Kidney (tissue), 13 donors: ENCODE measurements at regions not wholly inside any gene's neighbourhood (a gene's known extent, or its start where the extent isn't known, plus 50 kb on each side); places are given as distances from the start of the nearest gene placed in this dataset.
A peak's percentile ranks its signal among the peaks of the same experiment; 100 is the strongest.

Source experiments
- DNase-seq, 5 donors: peaks; one replicate each; pipeline ENCODE4 v3.0.0-alpha.2; 2013 to 2020
- FAIRE-seq: peaks from 2 replicates; lab custom pipeline; 2012; peaks lifted over from hg19 to GRCh38; lab: Jason Lieb, UNC
- H3K27ac ChIP-seq, 2 donors: one replicate each; pipeline ENCODE4 v1.7.0; 2013; ENCODE audit warnings: low read depth in 2 of 2, low read length in 2 of 2, inconsistent platforms in 1 of 2
- H3K27me3 ChIP-seq: one replicate; pipeline ENCODE4 v1.7.1; 2013; ENCODE audit warnings: low read length, inconsistent platforms; ENCODE audit not compliant: control insufficient read depth, insufficient read depth
- H3K36me3 ChIP-seq, 3 donors: one replicate each; pipeline versions ENCODE4 v1.7.0 to v1.7.1; 2013; ENCODE audit warnings: low read length in 3 of 3, control low read depth in 1 of 3, inconsistent platforms in 1 of 3; ENCODE audit not compliant: insufficient read depth in 3 of 3, control insufficient read depth in 2 of 3
- H3K4me1 ChIP-seq, 3 donors: one replicate each; pipeline versions ENCODE4 v1.7.0 to v1.7.1; 2013; ENCODE audit warnings: low read length in 3 of 3, inconsistent platforms in 1 of 3, low read depth in 1 of 3; ENCODE audit not compliant: control insufficient read depth in 2 of 3, insufficient read depth in 2 of 3
- H3K4me3 ChIP-seq, 3 donors: one replicate each; pipeline versions ENCODE4 v1.7.0 to v1.8.1; 2013; ENCODE audit warnings: low read length in 3 of 3, control low read depth in 1 of 3, inconsistent platforms in 1 of 3
- H3K9ac ChIP-seq, 3 donors: one replicate each; pipeline versions ENCODE4 v1.7.0 to v1.7.1; 2013; ENCODE audit warnings: low read length in 3 of 3, control low read depth in 1 of 3, inconsistent platforms in 1 of 3
- H3K9me3 ChIP-seq, 3 donors: one replicate each; pipeline versions ENCODE4 v1.7.0 to v1.7.1; 2013; ENCODE audit warnings: low read length in 3 of 3, control low read depth in 1 of 3, inconsistent platforms in 1 of 3; ENCODE audit not compliant: control insufficient read depth in 2 of 3, insufficient read depth in 1 of 3
- CTCF ChIP-seq: IDR thresholded peaks from 3 replicates; pipeline ENCODE4 v1.5.1; 2012; ENCODE audit warnings: mild to moderate bottlenecking, moderate library complexity, borderline replicate concordance; ENCODE audit not compliant: insufficient read depth; ENCODE audit errors: extremely low read depth
- intact Hi-C: fragments of 100-400 bp; cut with DNase I; formaldehyde crosslinking; loops from one replicate; pipeline ENCODE4 v1.11.1; 2022
- donor health status: control.
- donor health status: control.
- donor health status: control.
- donor health status: control.
- donor health status: control.
- donor health status: DM: yes; HTN: yes; CAD: no.
- donor health status: Normal renal cell carcinoma (clear cell type).

- no peaks in the 10 kb centered on the region for H3K4me1 ChIP-seq
- H3K36me3 ChIP-seq = no peaks in the 10 kb centered on the region
- intact Hi-C loops = no loop called here
- DNase-seq = peak in 2 of 5 donors; percentile 3 to 11
- no peaks in the 10 kb centered on the region for H3K9me3 ChIP-seq
- no peak overlapping the region for H3K4me3 ChIP-seq
- no peak for TF ChIP-seq CTCF
- no peak overlapping the region for H3K27ac ChIP-seq
- H3K27me3 ChIP-seq = no peaks in the 10 kb centered on the region
- no peak overlapping the region for H3K9ac ChIP-seq
- FAIRE-seq = no peak
These were observed 214.4 kb upstream of the PPP1R2C start for GRCh38 chrX:42992199-42992943.

GRCh38 chrX:42996861-42997260, 218.9 kb upstream of the PPP1R2C start:
- TF ChIP-seq CTCF = no peak

GRCh38 chrX:43000121-43000520, 222.2 kb upstream of the PPP1R2C start:
- no peaks in the 10 kb centered on the region for H3K36me3 ChIP-seq
- DNase-seq = no peak
- H3K9me3 ChIP-seq = no peaks in the 10 kb centered on the region
- FAIRE-seq = no peak
- no peak for TF ChIP-seq CTCF
- H3K27ac ChIP-seq = no peak overlapping the region
- no peak overlapping the region for H3K4me3 ChIP-seq
- intact Hi-C loops = no loop called here
- no peaks in the 10 kb centered on the region for H3K27me3 ChIP-seq
- H3K4me1 ChIP-seq = no peaks in the 10 kb centered on the region
- H3K9ac ChIP-seq = no peak overlapping the region

More at GRCh38 chrX:42996861-42997260, 218.9 kb upstream of the PPP1R2C start:
- H3K36me3 ChIP-seq = no peaks in the 10 kb centered on the region
- FAIRE-seq (no peak), DNase-seq (peak in 2 of 5 donors; percentile 17 to 19)
- H3K9ac ChIP-seq = no peak overlapping the region
- H3K4me3 ChIP-seq = no peak overlapping the region
- no peaks in the 10 kb centered on the region for H3K4me1 ChIP-seq
- intact Hi-C loops = no loop called here
- no peaks in the 10 kb centered on the region for H3K9me3 ChIP-seq
- no peaks in the 10 kb centered on the region for H3K27me3 ChIP-seq
- no peak overlapping the region for H3K27ac ChIP-seq
